IPS-18c (cell line): ENCODE measurements at regions not wholly inside any gene's neighbourhood (a gene's known extent, or its start where the extent isn't known, plus 50 kb on each side); places are given as distances from the start of the nearest gene placed in this dataset.
"Not testable (repeated sequence)": the region's sequence is repeated elsewhere in the genome, so short reads cannot be mapped to it uniquely, and the experiment has no call there.

Source experiments
- H3K4me3 ChIP-seq: 2 replicates; pipeline ENCODE4 v1.7.0; 2013; ENCODE audit warnings: low read depth, mild to moderate bottlenecking, low read length, moderate library complexity; ENCODE audit not compliant: insufficient read depth
- H3K9me3 ChIP-seq: one replicate; pipeline ENCODE4 v1.6.1; 2013; ENCODE audit warnings: mild to moderate bottlenecking, low read length, moderate library complexity; ENCODE audit not compliant: control insufficient read depth, insufficient read depth

- Histone ChIP-seq H3K9me3 (no peaks in the 10 kb centered on the region), H3K4me3 (no peak overlapping the region)
Observed at GRCh38 chr5:167415779-167416746, 875.4 kb upstream of the WWC1 start.

GRCh38 chr5:167417662-167418061 is 873.8 kb upstream of the WWC1 start:
- no peaks in the 10 kb centered on the region for H3K9me3 ChIP-seq
- no peak overlapping the region for H3K4me3 ChIP-seq

- Histone ChIP-seq H3K4me3 (no peak overlapping the region), H3K9me3 (no peaks in the 10 kb centered on the region)
Observed at GRCh38 chr5:167425161-167425560, 866.3 kb upstream of the WWC1 start.

- H3K9me3 ChIP-seq: no peaks in the 10 kb centered on the region
Observed at GRCh38 chr5:167426501-167426900, 864.9 kb upstream of the WWC1 start.

GRCh38 chr5:167427641-167428040 is 863.8 kb upstream of the WWC1 start:
- not testable (repeated sequence) for H3K9me3 ChIP-seq

More at GRCh38 chr5:167426501-167426900, 864.9 kb upstream of the WWC1 start:
- H3K4me3 ChIP-seq: no peak overlapping the region

GRCh38 chr5:167440846-167441245 is 850.6 kb upstream of the WWC1 start:
- H3K9me3 ChIP-seq: no peaks in the 10 kb centered on the region
- H3K4me3 ChIP-seq: no peak overlapping the region

More at GRCh38 chr5:167427641-167428040, 863.8 kb upstream of the WWC1 start:
- not testable (repeated sequence) for H3K4me3 ChIP-seq

- Histone ChIP-seq H3K9me3 (no peaks in the 10 kb centered on the region), H3K4me3 (no peak overlapping the region)
Observed at GRCh38 chr5:167442922-167443321, 848.5 kb upstream of the WWC1 start.

GRCh38 chr5:167447466-167448375 is 843.7 kb upstream of the WWC1 start:
- peaks cover 3% of the 10 kb centered on the region for H3K9me3 ChIP-seq
- no peak overlapping the region for H3K4me3 ChIP-seq

- H3K9me3 ChIP-seq: peaks cover 3% of the 10 kb centered on the region
- H3K4me3 ChIP-seq: no peak overlapping the region
Observed at GRCh38 chr5:167448376-167448775, 843.1 kb upstream of the WWC1 start.

- H3K9me3 ChIP-seq: peaks cover 3% of the 10 kb centered on the region
- H3K4me3 ChIP-seq: no peak overlapping the region
Observed at GRCh38 chr5:167451076-167451475, 840.4 kb upstream of the WWC1 start.

GRCh38 chr5:167452136-167452535 is 839.3 kb upstream of the WWC1 start:
- H3K9me3 ChIP-seq: peaks cover 3% of the 10 kb centered on the region
- no peak overlapping the region for H3K4me3 ChIP-seq

GRCh38 chr5:167453246-167454030 is 838.0 kb upstream of the WWC1 start:
- Histone ChIP-seq H3K9me3 (peaks cover 3% of the 10 kb centered on the region), H3K4me3 (no peak overlapping the region)

GRCh38 chr5:167458412-167458811 is 833.0 kb upstream of the WWC1 start:
- Histone ChIP-seq H3K9me3 (no peaks in the 10 kb centered on the region), H3K4me3 (no peak overlapping the region)

GRCh38 chr5:167460449-167461020 is 830.9 kb upstream of the WWC1 start:
- no peaks in the 10 kb centered on the region for H3K9me3 ChIP-seq
- H3K4me3 ChIP-seq: no peak overlapping the region

- Histone ChIP-seq H3K9me3 (no peaks in the 10 kb centered on the region), H3K4me3 (no peak overlapping the region)
Observed at GRCh38 chr5:167463939-167464338, 827.5 kb upstream of the WWC1 start.

- H3K4me3 ChIP-seq: no peak overlapping the region
- no peaks in the 10 kb centered on the region for H3K9me3 ChIP-seq
Observed at GRCh38 chr5:167466992-167467391, 824.5 kb upstream of the WWC1 start.
